NCI-H82 treated with DMSO at 0.1 percent for 48 hours (cell line): ENCODE measurements at regions not wholly inside any gene's neighbourhood (a gene's known extent, or its start where the extent isn't known, plus 50 kb on each side); places are given as distances from the start of the nearest gene placed in this dataset.
A peak's percentile ranks its signal among the peaks of the same experiment; 100 is the strongest.
"Not testable (repeated sequence)": the region's sequence is repeated elsewhere in the genome, so short reads cannot be mapped to it uniquely, and the experiment has no call there.

Experiments
- DNase-seq: peaks from one replicate; lab custom pipeline; 2025; ENCODE audit not compliant: unreplicated experiment; lab: John Stamatoyannopoulos, UW

- DNase-seq = no peak
Measured at GRCh38 chr4:159906517-159906916, 803.6 kb downstream of the RAPGEF2 start.

- DNase-seq = no peak
Measured at GRCh38 chr4:159910721-159911120, 807.8 kb downstream of the RAPGEF2 start.

GRCh38 chr4:159922119-159922518 lies 819.2 kb downstream of the RAPGEF2 start:
- no peak for DNase-seq

GRCh38 chr4:159925770-159926169 lies 822.9 kb downstream of the RAPGEF2 start:
- no peak for DNase-seq

- no peak for DNase-seq
Measured at GRCh38 chr4:159926871-159927270, 824.0 kb downstream of the RAPGEF2 start.

- no peak for DNase-seq
Measured at GRCh38 chr4:159927781-159928180, 824.9 kb downstream of the RAPGEF2 start.

- DNase-seq = not testable (repeated sequence)
Measured at GRCh38 chr4:159934602-159935001, 831.7 kb downstream of the RAPGEF2 start.

- DNase-seq = no peak
Measured at GRCh38 chr4:159937595-159937994, 834.7 kb downstream of the RAPGEF2 start.

GRCh38 chr4:159939681-159940080 lies 836.8 kb downstream of the RAPGEF2 start:
- DNase-seq = not testable (repeated sequence)

- no peak for DNase-seq
Measured at GRCh38 chr4:159941076-159941475, 838.2 kb downstream of the RAPGEF2 start.

- peak; percentile 26 for DNase-seq
Measured at GRCh38 chr4:159944477-159944876, 841.6 kb downstream of the RAPGEF2 start.

GRCh38 chr4:159946983-159947615 lies 844.2 kb downstream of the RAPGEF2 start:
- DNase-seq = peak; percentile 50

- no peak for DNase-seq
Measured at GRCh38 chr4:159950707-159951106, 847.8 kb downstream of the RAPGEF2 start.

- no peak for DNase-seq
Measured at GRCh38 chr4:159966746-159967145, 863.9 kb downstream of the RAPGEF2 start.

- not testable (repeated sequence) for DNase-seq
Measured at GRCh38 chr4:159976871-159977482, 874.1 kb downstream of the RAPGEF2 start.

GRCh38 chr4:159977907-159978617 lies 875.2 kb downstream of the RAPGEF2 start:
- DNase-seq = no peak

- DNase-seq = no peak
Measured at GRCh38 chr4:159979351-159979750, 876.5 kb downstream of the RAPGEF2 start.

- DNase-seq = no peak
Measured at GRCh38 chr4:159979953-159980352, 877.1 kb downstream of the RAPGEF2 start.

GRCh38 chr4:159980826-159981468 lies 878.1 kb downstream of the RAPGEF2 start:
- peak; percentile 28 for DNase-seq

GRCh38 chr4:159981469-159981856 lies 878.6 kb downstream of the RAPGEF2 start:
- DNase-seq = no peak

GRCh38 chr4:159983082-159983481 lies 880.2 kb downstream of the RAPGEF2 start:
- no peak for DNase-seq
